Fibroblast of the aortic adventitia (primary cell): ENCODE measurements at regions not wholly inside any gene's neighbourhood (a gene's known extent, or its start where the extent isn't known, plus 50 kb on each side); places are given as distances from the start of the nearest gene placed in this dataset.
"Not testable (repeated sequence)": the region's sequence is repeated elsewhere in the genome, so short reads cannot be mapped to it uniquely, and the experiment has no call there.

Experiments used
- DNase-seq: peaks from one replicate; pipeline ENCODE4 v3.0.0-alpha.2; 2010; ENCODE audit warnings: low read depth
- H3K4me3 ChIP-seq: 2 replicates; pipeline ENCODE4 v1.5.1; 2011; ENCODE audit warnings: low read depth, mild to moderate bottlenecking, control low read depth, low read length, moderate library complexity
- TF ChIP-seq, protein P1 (sequence below): IDR thresholded peaks from 2 replicates; pipeline ENCODE4 v1.5.1; 2011; ENCODE audit warnings: mild to moderate bottlenecking, low read length, control low read depth, inconsistent platforms; ENCODE audit not compliant: insufficient read depth

DNA sequence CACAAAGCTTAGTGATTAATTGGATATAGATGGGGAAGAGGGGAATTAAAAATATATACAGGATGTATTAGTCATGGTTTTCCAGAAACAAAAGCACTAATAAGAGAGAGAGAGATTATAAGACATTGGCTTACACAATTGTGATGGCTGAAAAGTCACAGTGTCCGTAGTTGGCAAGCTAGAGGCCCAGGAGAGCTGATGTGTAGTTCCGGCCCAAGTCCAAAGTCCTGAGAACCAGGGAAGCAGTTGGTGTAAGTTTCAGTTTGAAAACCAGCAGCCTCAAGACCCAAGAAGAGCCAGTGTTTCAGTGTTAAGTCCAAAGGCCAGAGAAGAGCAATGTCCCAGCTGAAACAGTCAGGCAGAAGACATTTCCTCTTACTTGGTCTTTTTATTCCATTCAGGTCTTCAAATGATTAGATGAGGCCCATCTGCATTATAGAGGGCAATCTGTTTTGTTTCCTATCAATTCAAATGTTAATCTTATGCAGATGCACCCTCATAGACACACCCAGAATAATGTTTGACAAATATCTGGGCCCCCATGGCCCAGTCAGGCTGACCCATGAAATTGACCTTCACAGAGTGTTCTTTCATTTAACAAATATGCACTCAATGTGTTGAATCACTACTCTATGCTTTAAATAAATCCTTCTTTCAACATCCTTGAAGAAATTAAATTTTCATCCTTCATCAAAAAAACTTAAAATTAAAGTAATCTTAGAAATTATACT is 67.2 kb upstream of the DIO2 start:
- TF ChIP-seq, protein P1, sequence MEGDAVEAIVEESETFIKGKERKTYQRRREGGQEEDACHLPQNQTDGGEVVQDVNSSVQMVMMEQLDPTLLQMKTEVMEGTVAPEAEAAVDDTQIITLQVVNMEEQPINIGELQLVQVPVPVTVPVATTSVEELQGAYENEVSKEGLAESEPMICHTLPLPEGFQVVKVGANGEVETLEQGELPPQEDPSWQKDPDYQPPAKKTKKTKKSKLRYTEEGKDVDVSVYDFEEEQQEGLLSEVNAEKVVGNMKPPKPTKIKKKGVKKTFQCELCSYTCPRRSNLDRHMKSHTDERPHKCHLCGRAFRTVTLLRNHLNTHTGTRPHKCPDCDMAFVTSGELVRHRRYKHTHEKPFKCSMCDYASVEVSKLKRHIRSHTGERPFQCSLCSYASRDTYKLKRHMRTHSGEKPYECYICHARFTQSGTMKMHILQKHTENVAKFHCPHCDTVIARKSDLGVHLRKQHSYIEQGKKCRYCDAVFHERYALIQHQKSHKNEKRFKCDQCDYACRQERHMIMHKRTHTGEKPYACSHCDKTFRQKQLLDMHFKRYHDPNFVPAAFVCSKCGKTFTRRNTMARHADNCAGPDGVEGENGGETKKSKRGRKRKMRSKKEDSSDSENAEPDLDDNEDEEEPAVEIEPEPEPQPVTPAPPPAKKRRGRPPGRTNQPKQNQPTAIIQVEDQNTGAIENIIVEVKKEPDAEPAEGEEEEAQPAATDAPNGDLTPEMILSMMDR: no peak
- H3K4me3 ChIP-seq: no peak overlapping the region
- peak; percentile 89 for DNase-seq

DNA sequence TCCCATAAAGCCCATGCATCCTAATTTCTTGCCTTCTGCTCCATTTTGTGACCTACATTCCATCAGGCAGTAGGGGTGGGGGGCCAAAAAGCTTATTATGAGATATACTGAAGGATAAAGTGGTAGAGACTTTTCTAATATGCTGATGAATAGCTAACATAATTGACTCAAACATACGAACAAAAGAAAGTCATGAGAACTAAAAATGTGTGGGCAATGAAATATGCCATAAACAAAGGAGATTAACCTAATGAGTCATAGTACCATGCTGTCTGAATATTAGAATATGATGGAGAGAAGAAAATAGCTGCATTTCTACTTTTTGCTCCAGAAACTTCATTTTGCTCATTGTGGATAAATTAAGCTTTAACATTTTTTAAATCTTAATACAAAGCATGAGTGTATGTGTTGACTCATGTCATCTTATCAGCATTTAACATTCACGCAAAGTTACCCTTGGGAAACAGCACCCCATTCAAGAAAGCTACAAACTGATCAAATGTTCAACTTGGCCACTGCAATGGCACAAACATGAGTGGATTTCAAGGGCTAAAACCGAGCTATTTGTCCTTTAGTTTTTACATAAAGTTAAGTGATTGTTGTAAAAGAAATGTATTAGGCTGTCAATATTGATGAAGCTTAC is 64.0 kb upstream of the DIO2 start:
- peak; percentile 83 for DNase-seq
- TF ChIP-seq, protein P1: no peak

GRCh38 chr14:80274310-80274709 is 63.0 kb upstream of the DIO2 start:
- not testable (repeated sequence) for H3K4me3 ChIP-seq, DNase-seq

More for the DNA sequence above, 64.0 kb upstream of the DIO2 start:
- H3K4me3 ChIP-seq: no peak overlapping the region

DNA sequence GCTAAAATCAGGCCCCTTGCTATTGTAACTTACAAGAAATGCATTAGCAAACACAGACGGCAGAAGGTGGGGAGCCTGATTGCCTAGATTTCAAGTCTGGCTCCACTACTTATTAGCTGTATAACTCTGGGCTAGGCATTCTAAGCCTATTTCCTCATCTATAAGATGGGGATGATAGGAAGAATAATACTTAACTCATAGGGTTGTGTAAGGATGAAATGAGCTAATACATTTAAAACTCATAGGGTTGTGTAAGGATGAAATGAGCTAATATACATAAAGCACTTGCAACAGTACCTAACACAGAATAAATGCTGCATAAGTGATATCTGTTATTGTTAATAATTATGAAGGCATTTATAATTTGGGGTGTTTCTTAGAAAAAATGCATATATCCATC is 60.1 kb upstream of the DIO2 start:
- no peak overlapping the region for H3K4me3 ChIP-seq
- TF ChIP-seq, protein P1: no peak
- DNase-seq: no peak

DNA sequence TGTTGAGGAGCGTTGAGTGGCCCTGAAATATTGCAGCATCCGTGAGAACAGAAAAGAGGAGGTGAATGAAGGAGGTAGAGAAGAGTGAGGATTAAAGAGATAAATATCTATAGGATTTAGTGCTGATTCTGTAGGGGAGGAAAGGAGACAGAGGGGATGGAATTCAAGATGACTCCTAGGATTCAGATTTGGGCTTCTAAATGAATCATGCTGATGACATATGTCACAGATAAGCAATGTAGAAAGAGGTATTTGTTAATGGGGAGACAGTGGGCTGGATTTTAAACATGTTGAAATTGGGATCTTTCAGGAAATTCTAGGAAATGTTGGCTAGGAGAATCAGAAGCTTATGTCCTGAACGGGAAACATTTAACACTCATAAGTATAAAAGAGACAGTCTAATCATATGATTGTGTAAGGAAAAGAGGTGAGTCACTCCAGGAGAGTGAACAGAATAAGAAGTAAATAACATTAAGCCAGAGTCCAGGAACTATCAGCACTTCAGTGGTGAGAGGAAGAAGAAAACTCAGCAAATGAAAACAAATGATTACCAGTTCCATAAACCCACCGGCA is 58.1 kb upstream of the DIO2 start:
- TF ChIP-seq, protein P1: no peak
- no peak overlapping the region for H3K4me3 ChIP-seq
- peak; percentile 74 for DNase-seq

DNA sequence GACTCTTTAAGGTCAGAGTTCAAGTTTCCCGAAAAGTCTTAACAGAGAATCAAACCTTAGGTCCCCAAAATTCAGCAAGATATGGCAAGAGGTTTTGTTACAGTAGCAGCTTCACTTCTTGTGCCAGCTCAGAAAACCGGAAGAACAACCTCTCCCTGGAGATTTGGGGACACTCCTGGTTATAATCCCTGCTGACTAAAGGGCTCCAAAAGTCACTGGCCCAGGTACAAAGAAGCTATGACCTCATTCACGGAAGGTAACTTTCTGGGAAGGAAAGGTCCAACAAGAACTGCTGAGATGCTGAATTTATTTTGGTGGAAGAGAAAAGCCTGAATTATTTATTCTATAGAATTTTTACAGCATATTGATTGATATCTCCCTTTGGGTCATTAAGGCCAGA is 55.6 kb upstream of the DIO2 start:
- TF ChIP-seq, protein P1: no peak
- H3K4me3 ChIP-seq: no peak overlapping the region
- no peak for DNase-seq

GRCh38 chr14:80264702-80265101 is 53.4 kb upstream of the DIO2 start:
- DNase-seq: no peak
- TF ChIP-seq, protein P1: no peak

More at GRCh38 chr14:80264702-80265101, 53.4 kb upstream of the DIO2 start:
- H3K4me3 ChIP-seq: no peak overlapping the region
